GM12892 (cell line): ENCODE measurements at regions not wholly inside any gene's neighbourhood (a gene's known extent, or its start where the extent isn't known, plus 50 kb on each side); places are given as distances from the start of the nearest gene placed in this dataset.

Experiments
- DNase-seq: peaks from one replicate; pipeline ENCODE4 v3.0.0; 2011; ENCODE audit not compliant: insufficient read length
- FAIRE-seq: peaks from 2 replicates; lab custom pipeline; 2011; peaks lifted over from hg19 to GRCh38; lab: Jason Lieb, UNC
- POLR2A ChIP-seq: IDR thresholded peaks from 2 replicates; pipeline ENCODE4 v1.6.1; 2011; ENCODE audit warnings: low read depth, low read length, control low read depth
- POLR2AphosphoS5 ChIP-seq: IDR thresholded peaks from 2 replicates; pipeline ENCODE4 v1.6.1; 2011; ENCODE audit warnings: low read depth, low read length, control low read depth
- TAF1 ChIP-seq: IDR thresholded peaks from 2 replicates; pipeline ENCODE4 v1.6.1; 2011; ENCODE audit warnings: low read depth, mild to moderate bottlenecking, control low read depth, low read length, borderline replicate concordance

GRCh38 chrX:113009837-113010236 is 169.2 kb upstream of the AMOT start:
- FAIRE-seq (peak; percentile 63), DNase-seq (no peak)
- TF ChIP-seq POLR2A (no peak), TAF1 (no peak), POLR2AphosphoS5 (no peak)

- no peak for DNase-seq
- no peak for TF ChIP-seq POLR2A
- no peak for TF ChIP-seq POLR2AphosphoS5
- no peak for TF ChIP-seq TAF1
- FAIRE-seq, result no peak
Measured at GRCh38 chrX:113009029-113009428, 168.4 kb upstream of the AMOT start.

DNA sequence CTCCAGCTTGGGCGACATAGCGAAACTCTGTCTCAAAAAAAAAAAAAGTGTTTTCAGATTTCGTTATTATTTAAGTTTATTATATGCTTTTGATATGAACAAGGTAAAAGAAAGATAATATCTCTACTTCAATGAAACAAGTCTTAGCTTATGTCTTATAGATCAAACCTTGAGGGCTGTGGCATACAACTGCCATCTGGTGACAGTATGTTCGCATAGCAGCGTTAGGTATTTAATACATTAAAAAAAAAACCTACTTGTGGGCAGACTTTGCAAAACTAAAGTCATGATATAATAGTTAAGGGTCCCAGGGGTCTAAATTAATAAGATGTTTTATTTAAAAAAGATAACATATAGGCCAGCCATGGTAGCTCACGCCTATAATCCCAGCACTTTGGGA is 161.2 kb upstream of the AMOT start:
- no peak for FAIRE-seq
- DNase-seq, result no peak

GRCh38 chrX:112997991-112998390 is 157.4 kb upstream of the AMOT start:
- FAIRE-seq, result no peak

More for the DNA sequence above, 161.2 kb upstream of the AMOT start:
- TF ChIP-seq TAF1 (no peak), POLR2A (no peak), POLR2AphosphoS5 (no peak)

GRCh38 chrX:112991801-112992200 is 151.2 kb upstream of the AMOT start:
- no peak for DNase-seq
- no peak for FAIRE-seq
- TF ChIP-seq TAF1 (no peak), POLR2AphosphoS5 (no peak), POLR2A (no peak)

More at GRCh38 chrX:112997991-112998390, 157.4 kb upstream of the AMOT start:
- no peak for DNase-seq
- TF ChIP-seq POLR2AphosphoS5 (no peak), POLR2A (no peak), TAF1 (no peak)

- TF ChIP-seq TAF1 (no peak), POLR2A (no peak), POLR2AphosphoS5 (no peak)
- no peak for FAIRE-seq
- DNase-seq, result no peak
Measured at GRCh38 chrX:112979879-112980278, 139.2 kb upstream of the AMOT start.

- DNase-seq, result no peak
- no peak for FAIRE-seq
- TF ChIP-seq POLR2AphosphoS5, result no peak
- no peak for TF ChIP-seq POLR2A
- TF ChIP-seq TAF1, result no peak
Measured at GRCh38 chrX:112968351-112969133, 127.9 kb upstream of the AMOT start.

DNA sequence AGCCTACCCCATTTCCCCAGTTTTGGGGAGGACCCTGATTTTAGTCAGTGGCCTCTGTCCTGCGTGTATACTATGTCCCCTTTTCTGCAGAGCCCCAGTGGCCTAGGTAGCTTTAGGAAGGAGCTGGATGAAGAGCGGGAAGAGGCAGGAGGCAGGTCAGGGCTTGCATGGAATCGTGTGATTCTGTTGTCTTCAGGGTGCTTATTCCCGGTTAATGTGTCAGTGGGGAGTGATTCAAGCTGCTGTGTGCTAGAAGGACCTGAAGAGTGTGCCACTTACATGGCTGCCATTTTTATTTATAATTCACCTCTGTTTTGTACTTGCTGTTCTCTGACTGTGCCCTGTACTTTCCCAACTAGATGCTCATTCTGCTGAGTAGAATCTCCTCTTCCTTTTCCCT is 127.3 kb upstream of the AMOT start:
- FAIRE-seq (no peak), DNase-seq (no peak)
- no peak for TF ChIP-seq POLR2AphosphoS5
- no peak for TF ChIP-seq TAF1
- TF ChIP-seq POLR2A, result no peak

- DNase-seq (no peak), FAIRE-seq (no peak)
- no peak for TF ChIP-seq TAF1
- TF ChIP-seq POLR2AphosphoS5, result no peak
- no peak for TF ChIP-seq POLR2A
Measured at GRCh38 chrX:112967341-112967740, 126.7 kb upstream of the AMOT start.

GRCh38 chrX:112961981-112962380 is 121.3 kb upstream of the AMOT start:
- DNase-seq (no peak), FAIRE-seq (no peak)
- no peak for TF ChIP-seq POLR2AphosphoS5
- TF ChIP-seq POLR2A, result no peak
- no peak for TF ChIP-seq TAF1

DNA sequence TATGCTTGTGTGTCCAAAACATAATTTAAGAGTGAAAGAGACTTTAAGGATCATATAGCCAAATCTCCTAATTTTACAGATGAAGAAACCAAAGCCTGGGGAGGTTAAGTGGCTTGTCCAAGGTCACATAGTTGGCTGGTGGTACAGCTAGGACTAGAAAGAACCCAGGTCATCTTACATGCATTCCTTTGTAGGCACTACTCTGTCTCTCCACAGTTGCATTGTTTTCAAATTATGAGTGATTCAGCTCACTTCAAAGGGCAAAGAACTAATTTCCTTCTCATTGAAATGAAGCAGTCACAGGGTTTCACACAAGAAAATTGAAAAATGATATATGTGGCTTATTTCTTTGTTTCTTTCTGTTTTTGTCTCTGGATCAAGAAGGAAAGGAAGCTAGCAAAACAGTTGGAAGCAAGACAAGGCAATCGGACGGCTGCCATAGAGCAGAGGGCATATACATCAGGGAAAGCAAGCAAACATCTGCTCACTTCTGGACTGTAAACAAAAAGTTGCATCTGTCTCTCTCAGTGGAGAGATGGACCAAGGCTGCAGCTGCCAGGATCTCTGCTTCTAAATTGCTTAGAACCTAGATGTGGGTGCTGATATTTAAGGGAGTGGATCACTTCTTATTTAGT is 107.5 kb upstream of the AMOT start:
- DNase-seq (no peak), FAIRE-seq (no peak)
- TF ChIP-seq POLR2A (no peak), POLR2AphosphoS5 (no peak), TAF1 (no peak)
